H1 (cell line): ENCODE measurements at regions not wholly inside any gene's neighbourhood (a gene's known extent, or its start where the extent isn't known, plus 50 kb on each side); places are given as distances from the start of the nearest gene placed in this dataset.

Experiments used
- CTCF ChIA-PET: fragments of 300-600 bp; sonication (Branson Sonifier 250); formaldehyde crosslinking; loops from one replicate; lab custom pipeline; 2021; ENCODE audit not compliant: partially characterized antibody; lab: Charles Lee
- POLR2A ChIA-PET: fragments of 300-600 bp; sonication (Branson Sonifier 250); formaldehyde crosslinking; loops from one replicate; lab custom pipeline; 2021; ENCODE audit warnings: inconsistent platforms; ENCODE audit not compliant: partially characterized antibody; lab: Charles Lee
- DNase-seq, 2 experiments: peaks; one replicate each; pipeline versions ENCODE4 v3.0.0 to v3.0.0-alpha.2; 2010 to 2022; ENCODE audit warnings: low spot score in 2 of 2, low read depth in 1 of 2, mixed read lengths in 1 of 2
- FAIRE-seq: peaks from 2 replicates; lab custom pipeline; 2011; peaks lifted over from hg19 to GRCh38; lab: Jason Lieb, UNC
- H2AFZ ChIP-seq: 2 replicates; pipeline ENCODE4 v1.8.1; 2012; ENCODE audit warnings: low read length, inconsistent platforms
- H2AK5ac ChIP-seq: 2 replicates; pipeline ENCODE4 v1.6.1; 2013; ENCODE audit warnings: low read depth, low read length
- H2BK120ac ChIP-seq: replicated peaks from 2 replicates; pipeline ENCODE3; 2013; ENCODE audit warnings: low read depth, low read length, inconsistent platforms
- H2BK12ac ChIP-seq: 2 replicates; pipeline ENCODE4 v1.6.1; 2013; ENCODE audit warnings: low read depth, low read length
- H2BK15ac ChIP-seq: 2 replicates; pipeline ENCODE4 v1.6.1; 2013; ENCODE audit warnings: low read length
- H2BK20ac ChIP-seq: 2 replicates; pipeline ENCODE4 v1.6.1; 2013; ENCODE audit warnings: low read length
- H2BK5ac ChIP-seq: 2 replicates; pipeline ENCODE4 v1.6.1; 2013; ENCODE audit warnings: low read depth, low read length
- H3K14ac ChIP-seq: 2 replicates; pipeline ENCODE4 v1.6.1; 2013; ENCODE audit warnings: inconsistent platforms; ENCODE audit not compliant: insufficient read length
- H3K18ac ChIP-seq: 2 replicates; pipeline ENCODE4 v1.6.1; 2013; ENCODE audit warnings: low read length; ENCODE audit errors: extremely low read depth
- H3K23ac ChIP-seq: 2 replicates; pipeline ENCODE4 v1.6.1; 2013; ENCODE audit warnings: inconsistent platforms; ENCODE audit not compliant: insufficient read length
- H3K23me2 ChIP-seq: 2 replicates; pipeline ENCODE4 v1.6.1; 2013; ENCODE audit warnings: low read depth, low read length
- H3K27ac ChIP-seq: 2 replicates; pipeline ENCODE4 v1.6.1; 2011; ENCODE audit warnings: low read depth, low read length, inconsistent platforms
- H3K27me3 ChIP-seq, 4 experiments: replicated peaks in 1 of 4; 1 replicate in 1 of 4; 2 replicates in 3 of 4; pipeline versions ENCODE4 v1.6.1 to v1.8.1; 2011 to 2013; ENCODE audit warnings: low read length in 3 of 4, mild to moderate bottlenecking in 3 of 4, inconsistent platforms in 2 of 4, mixed read lengths in 2 of 4, moderate library complexity in 1 of 4; ENCODE audit not compliant: control insufficient read depth in 3 of 4, insufficient read depth in 3 of 4; ENCODE audit errors: extremely low read depth in 1 of 4
- H3K36me3 ChIP-seq, 4 experiments: 2 replicates each; pipeline versions ENCODE4 v1.6.1 to v1.8.1; 2011 to 2013; ENCODE audit warnings: mild to moderate bottlenecking in 4 of 4, low read length in 3 of 4, moderate library complexity in 2 of 4, control low read depth in 1 of 4, inconsistent platforms in 1 of 4; ENCODE audit not compliant: insufficient read depth in 4 of 4, control insufficient read depth in 2 of 4
- H3K4ac ChIP-seq: replicated peaks from 2 replicates; pipeline ENCODE3; 2013; ENCODE audit warnings: low read length, low read depth, mixed read lengths, inconsistent platforms; ENCODE audit not compliant: insufficient read length
- H3K4me1 ChIP-seq, 4 experiments: replicated peaks in 1 of 4; 1 replicate in 1 of 4; 2 replicates in 3 of 4; pipeline versions ENCODE4 v1.6.1 to v1.8.1; 2011 to 2013; ENCODE audit warnings: low read length in 3 of 4, inconsistent platforms in 2 of 4, mixed read lengths in 1 of 4; ENCODE audit not compliant: insufficient read depth in 4 of 4, control insufficient read depth in 3 of 4
- H3K4me2 ChIP-seq, 2 experiments: 2 replicates each; pipeline versions ENCODE4 v1.6.1 to v1.8.1; 2011 to 2013; ENCODE audit warnings: low read depth in 2 of 2, low read length in 2 of 2, control low read depth in 1 of 2, inconsistent platforms in 1 of 2, mild to moderate bottlenecking in 1 of 2; ENCODE audit not compliant: insufficient read depth in 1 of 2
- H3K4me3 ChIP-seq, 4 experiments: fragments of 200-600, 300-600 bp in 1 of 4; sonication (generic), shearing (Covaris generic), sonication (Bioruptor Twin) in 1 of 4; 2 replicates each; pipeline versions ENCODE4 v1.5.1 to v1.8.1; 2011 to 2016; ENCODE audit warnings: low read length in 4 of 4, low read depth in 3 of 4, control low read depth in 2 of 4, inconsistent platforms in 2 of 4, mild to moderate bottlenecking in 2 of 4, mixed read lengths in 1 of 4, moderate library complexity in 1 of 4; ENCODE audit not compliant: insufficient read depth in 2 of 4; ENCODE audit errors: extremely low read depth in 1 of 4
- H3K56ac ChIP-seq: replicated peaks from 2 replicates; pipeline ENCODE3; 2013; ENCODE audit warnings: low read depth, mild to moderate bottlenecking, mixed read lengths, low read length, inconsistent platforms; ENCODE audit not compliant: insufficient read length
- H3K79me1 ChIP-seq: 2 replicates; pipeline ENCODE4 v1.6.1; 2013; ENCODE audit warnings: low read depth, low read length, control low read depth
- H3K79me2 ChIP-seq, 2 experiments: 2 replicates each; pipeline versions ENCODE4 v1.6.1 to v1.8.1; 2012 to 2013; ENCODE audit warnings: low read length in 2 of 2, mild to moderate bottlenecking in 2 of 2, inconsistent platforms in 1 of 2; ENCODE audit not compliant: insufficient read depth in 2 of 2, control insufficient read depth in 1 of 2
- H3K9ac ChIP-seq, 4 experiments: replicated peaks in 1 of 4; 1 replicate in 1 of 4; 2 replicates in 3 of 4; pipeline versions ENCODE4 v1.6.1 to v1.8.1; 2011 to 2013; ENCODE audit warnings: low read depth in 3 of 4, low read length in 3 of 4, control low read depth in 2 of 4, mild to moderate bottlenecking in 2 of 4, moderate library complexity in 2 of 4, inconsistent platforms in 1 of 4; ENCODE audit errors: extremely low read depth in 1 of 4
- H3K9me3 ChIP-seq, 2 experiments: 2 replicates each; pipeline versions ENCODE4 v1.6.1 to v1.8.1; 2012 to 2013; ENCODE audit warnings: mild to moderate bottlenecking in 2 of 2, moderate library complexity in 2 of 2, control low read depth in 1 of 2, inconsistent platforms in 1 of 2, low read depth in 1 of 2, low read length in 1 of 2, mixed read lengths in 1 of 2; ENCODE audit not compliant: insufficient read depth in 2 of 2
- H4K20me1 ChIP-seq, 2 experiments: replicated peaks in 1 of 2; 2 replicates each; pipeline versions ENCODE3 to v1.8.1; 2011 to 2013; ENCODE audit warnings: inconsistent platforms in 2 of 2, low read length in 2 of 2, mild to moderate bottlenecking in 1 of 2; ENCODE audit not compliant: insufficient read depth in 2 of 2, control insufficient read depth in 1 of 2
- H4K5ac ChIP-seq: 2 replicates; pipeline ENCODE4 v1.6.1; 2013; ENCODE audit warnings: low read length, low read depth, mixed read lengths, inconsistent platforms; ENCODE audit not compliant: insufficient read length
- H4K8ac ChIP-seq: 2 replicates; pipeline ENCODE4 v1.8.0; 2013; ENCODE audit warnings: mild to moderate bottlenecking, moderate library complexity, low read length, inconsistent platforms; ENCODE audit not compliant: insufficient read depth; ENCODE audit errors: extremely low read depth
- H4K91ac ChIP-seq: replicated peaks from 2 replicates; pipeline ENCODE3; 2013; ENCODE audit warnings: low read length, mixed read lengths, inconsistent platforms; ENCODE audit not compliant: insufficient read length
- ASH2L ChIP-seq: fragments of 200-600, 300-600 bp; sonication (generic); IDR thresholded peaks from one replicate; pipeline ENCODE4 v1.7.1; 2017; ENCODE audit warnings: low read length
- BCL11A ChIP-seq, 2 experiments: IDR thresholded peaks; one replicate each; pipeline ENCODE4 v1.6.1; 2011; ENCODE audit warnings: low read depth in 2 of 2, low read length in 2 of 2, mild to moderate bottlenecking in 2 of 2
- BRCA1 ChIP-seq: IDR thresholded peaks from 2 replicates; pipeline ENCODE4 v1.6.1; 2012; ENCODE audit warnings: low read depth, low read length, improper control_type of control experiment
- GABPA ChIP-seq: IDR thresholded peaks from 2 replicates; pipeline ENCODE4 v1.6.1; 2011; ENCODE audit warnings: mild to moderate bottlenecking, low read length, moderate library complexity, borderline replicate concordance; ENCODE audit not compliant: insufficient read depth
- HDAC6 ChIP-seq: IDR thresholded peaks from one replicate; pipeline ENCODE4 v1.7.1; 2012; ENCODE audit warnings: low read depth, mild to moderate bottlenecking, inconsistent platforms, low read length, moderate library complexity
- JUN ChIP-seq: IDR thresholded peaks from 2 replicates; pipeline ENCODE4 v1.6.1; 2011; ENCODE audit warnings: low read depth, mild to moderate bottlenecking, improper control_type of control experiment, low read length
- RNF2 ChIP-seq: fragments of 200-900, 300-1000 bp; sonication (generic); IDR thresholded peaks from 2 replicates; pipeline ENCODE4 v1.7.1; 2016; ENCODE audit warnings: borderline replicate concordance, low read depth, mild to moderate bottlenecking, antibody characterized with exemption, low read length; ENCODE audit not compliant: poor library complexity, severe bottlenecking; ENCODE audit errors: missing control alignments
- SP1 ChIP-seq: IDR thresholded peaks from 2 replicates; pipeline ENCODE4 v1.6.1; 2011; ENCODE audit warnings: low read depth, low read length
- WGBS, 2 experiments: shearing (Covaris generic) in 1 of 2; methylation state at CpG; one replicate each; pipeline versions ENCODE4 v1.1.6 to v1.1.7; 2013 to 2015; ENCODE audit warnings: low lambda C conversion rate in 2 of 2, mixed read lengths in 2 of 2, inconsistent platforms in 1 of 2, low coverage in 1 of 2, missing lambda C conversion rate in 1 of 2; ENCODE audit not compliant: insufficient replicate concordance in 2 of 2, insufficient coverage in 1 of 2, insufficient read length in 1 of 2; ENCODE audit errors: extremely low coverage in 1 of 2, missing lambda C conversion rate in 1 of 2; 5-methylcytosine and 5-hydroxymethylcytosine counted together
- TF ChIP-seq, protein P1 (sequence below): IDR thresholded peaks from 2 replicates; pipeline ENCODE4 v1.6.1; 2012; ENCODE audit warnings: inconsistent platforms
- TF ChIP-seq, protein P2 (sequence below), 3 experiments: IDR thresholded peaks; 1 replicate in 2 of 3; 2 replicates in 1 of 3; pipeline versions ENCODE4 v1.5.1 to v1.6.1; 2011; ENCODE audit warnings: low read length in 3 of 3, mild to moderate bottlenecking in 3 of 3, inconsistent platforms in 2 of 3, low read depth in 1 of 3, moderate library complexity in 1 of 3; ENCODE audit not compliant: insufficient read depth in 1 of 3; ENCODE audit errors: control extremely low read depth in 1 of 3

DNA sequence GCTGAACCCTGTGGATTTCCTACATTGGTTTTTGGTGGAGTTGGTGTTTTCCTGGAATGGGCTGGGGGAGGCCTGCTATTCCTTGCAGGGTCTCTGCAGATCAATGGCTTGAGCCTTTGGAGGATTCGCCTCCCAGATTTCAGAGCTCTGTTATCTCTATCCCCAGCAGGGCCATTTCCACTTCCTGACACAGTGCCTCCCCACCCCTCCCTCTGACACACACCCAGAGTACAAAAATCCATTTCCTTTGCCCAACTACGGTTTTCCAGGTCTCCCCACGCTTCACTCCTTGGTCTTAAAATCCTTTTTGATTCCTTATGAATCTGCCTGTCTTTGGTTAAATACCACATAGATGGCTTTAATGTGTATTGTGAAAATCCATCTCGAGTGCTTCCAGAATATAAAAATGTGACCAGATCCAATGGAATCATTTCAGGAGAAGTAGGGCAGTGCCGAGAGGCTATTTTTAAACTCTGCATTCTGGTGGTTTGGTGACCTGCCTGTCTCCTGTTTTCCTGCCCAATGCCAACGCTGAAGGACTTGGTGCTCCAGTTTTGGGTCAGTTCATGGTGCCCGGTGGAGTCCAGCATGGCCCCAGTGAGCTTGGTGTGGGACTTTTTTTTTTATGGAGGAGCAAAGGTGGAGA is 60.9 kb downstream of the ARL4C start:
- Histone ChIP-seq H3K79me1 (no peaks in the 10 kb centered on the region), H3K23me2 (no peaks in the 10 kb centered on the region), H2BK5ac (no peak overlapping the region), H2BK20ac (no peak overlapping the region), H3K9ac (no peak overlapping the region), H2BK120ac (no peak overlapping the region), H3K4ac (no peak overlapping the region), H3K18ac (no peak overlapping the region), H3K36me3 (no peaks in the 10 kb centered on the region), H3K4me1 (peaks cover 0 to 4% (median 0%) of the 10 kb centered on the region in 4 experiments; a peak in 1 of 7 replicates), H3K56ac (no peak overlapping the region), H3K23ac (no peak overlapping the region), H4K5ac (no peak overlapping the region), H3K4me3 (no peak overlapping the region), H3K9me3 (no peaks in the 10 kb centered on the region), H4K91ac (no peak overlapping the region), H3K4me2 (no peak overlapping the region), H4K8ac (no peak overlapping the region), H3K14ac (no peak overlapping the region), H2BK15ac (no peak overlapping the region), H3K27ac (no peak overlapping the region), H2AFZ (no peak overlapping the region), H3K27me3 (no peaks in the 10 kb centered on the region), H2BK12ac (no peak overlapping the region), H2AK5ac (no peak overlapping the region), H3K79me2 (no peaks in the 10 kb centered on the region), H4K20me1 (no peaks in the 10 kb centered on the region)
- ChIA-PET POLR2A (interaction anchor here (1.0 to 1.4 kb wide), 2 partner anchors 19 to 61 kb away, joined by 3 to 4 read pairs; partner anchors contain the start of gene ARL4C), CTCF (interaction anchor here (0.6 to 1.2 kb wide), 3 partner anchors 9 to 742 kb away, joined by 3 read pairs; no protein-coding TSS in a partner anchor)
- FAIRE-seq = no peak
- DNase-seq = no peak
- 89% methylated on average over 7 of the region's 7 CpGs; no CpG with 5 or more reads in 1 of the 2 experiments for WGBS, 2 experiments
- TF ChIP-seq BRCA1 = no peak
- no peak for TF ChIP-seq ASH2L
- TF ChIP-seq BCL11A (IDR thresholded peaks at IDR 0.05; ENCODE audit: low read depth in 2 of 2, low read length in 2 of 2) = no peak
- TF ChIP-seq SP1 = no peak
- no peak for TF ChIP-seq GABPA
- no peak for TF ChIP-seq HDAC6
- TF ChIP-seq JUN = no peak
- TF ChIP-seq, protein P1, sequence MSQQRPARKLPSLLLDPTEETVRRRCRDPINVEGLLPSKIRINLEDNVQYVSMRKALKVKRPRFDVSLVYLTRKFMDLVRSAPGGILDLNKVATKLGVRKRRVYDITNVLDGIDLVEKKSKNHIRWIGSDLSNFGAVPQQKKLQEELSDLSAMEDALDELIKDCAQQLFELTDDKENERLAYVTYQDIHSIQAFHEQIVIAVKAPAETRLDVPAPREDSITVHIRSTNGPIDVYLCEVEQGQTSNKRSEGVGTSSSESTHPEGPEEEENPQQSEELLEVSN = no peak
- TF ChIP-seq, protein P2, sequence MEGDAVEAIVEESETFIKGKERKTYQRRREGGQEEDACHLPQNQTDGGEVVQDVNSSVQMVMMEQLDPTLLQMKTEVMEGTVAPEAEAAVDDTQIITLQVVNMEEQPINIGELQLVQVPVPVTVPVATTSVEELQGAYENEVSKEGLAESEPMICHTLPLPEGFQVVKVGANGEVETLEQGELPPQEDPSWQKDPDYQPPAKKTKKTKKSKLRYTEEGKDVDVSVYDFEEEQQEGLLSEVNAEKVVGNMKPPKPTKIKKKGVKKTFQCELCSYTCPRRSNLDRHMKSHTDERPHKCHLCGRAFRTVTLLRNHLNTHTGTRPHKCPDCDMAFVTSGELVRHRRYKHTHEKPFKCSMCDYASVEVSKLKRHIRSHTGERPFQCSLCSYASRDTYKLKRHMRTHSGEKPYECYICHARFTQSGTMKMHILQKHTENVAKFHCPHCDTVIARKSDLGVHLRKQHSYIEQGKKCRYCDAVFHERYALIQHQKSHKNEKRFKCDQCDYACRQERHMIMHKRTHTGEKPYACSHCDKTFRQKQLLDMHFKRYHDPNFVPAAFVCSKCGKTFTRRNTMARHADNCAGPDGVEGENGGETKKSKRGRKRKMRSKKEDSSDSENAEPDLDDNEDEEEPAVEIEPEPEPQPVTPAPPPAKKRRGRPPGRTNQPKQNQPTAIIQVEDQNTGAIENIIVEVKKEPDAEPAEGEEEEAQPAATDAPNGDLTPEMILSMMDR (IDR thresholded peaks at IDR 0.05; ENCODE audit: control extremely low read depth in 1 of 3, insufficient read depth in 1 of 3, low read depth in 1 of 3, low read length in 3 of 3) = no peak
- no peak for TF ChIP-seq RNF2
